Stimulated activated CD4-positive, alpha-beta T cell treated with anti-CD3 and anti-CD28 coated beads, TNF-alpha, amount 100 ng/mL, for 48 hours (primary cell): ENCODE measurements at regions not wholly inside any gene's neighbourhood (a gene's known extent, or its start where the extent isn't known, plus 50 kb on each side); places are given as distances from the start of the nearest gene placed in this dataset.
"Not testable (repeated sequence)": the region's sequence is repeated elsewhere in the genome, so short reads cannot be mapped to it uniquely, and the experiment has no call there.

Source experiments
- DNase-seq, 3 donors: peaks; one replicate each; pipeline ENCODE4 v3.0.0-alpha.2; 2020; ENCODE audit warnings: low read depth in 3 of 3

DNA sequence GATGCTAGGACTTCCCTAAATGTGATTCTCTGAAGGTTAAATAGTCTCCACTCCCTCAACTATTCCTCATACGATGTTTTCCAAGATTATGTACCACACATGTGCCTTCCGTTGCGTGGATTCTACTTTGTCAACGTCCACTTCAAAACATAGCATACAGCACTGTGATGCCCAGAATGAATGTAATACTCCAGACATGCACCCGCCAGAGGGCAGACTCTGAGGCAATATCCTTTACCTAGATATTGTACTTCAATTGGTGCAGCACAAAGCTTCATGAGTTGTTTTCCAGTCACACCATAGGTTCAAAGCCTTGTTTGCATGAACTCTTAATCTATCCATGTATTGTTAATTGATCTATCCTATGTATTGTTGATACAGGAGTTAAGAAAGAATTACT lies 201.0 kb upstream of the NABP1 start:
- no peak for DNase-seq

DNA sequence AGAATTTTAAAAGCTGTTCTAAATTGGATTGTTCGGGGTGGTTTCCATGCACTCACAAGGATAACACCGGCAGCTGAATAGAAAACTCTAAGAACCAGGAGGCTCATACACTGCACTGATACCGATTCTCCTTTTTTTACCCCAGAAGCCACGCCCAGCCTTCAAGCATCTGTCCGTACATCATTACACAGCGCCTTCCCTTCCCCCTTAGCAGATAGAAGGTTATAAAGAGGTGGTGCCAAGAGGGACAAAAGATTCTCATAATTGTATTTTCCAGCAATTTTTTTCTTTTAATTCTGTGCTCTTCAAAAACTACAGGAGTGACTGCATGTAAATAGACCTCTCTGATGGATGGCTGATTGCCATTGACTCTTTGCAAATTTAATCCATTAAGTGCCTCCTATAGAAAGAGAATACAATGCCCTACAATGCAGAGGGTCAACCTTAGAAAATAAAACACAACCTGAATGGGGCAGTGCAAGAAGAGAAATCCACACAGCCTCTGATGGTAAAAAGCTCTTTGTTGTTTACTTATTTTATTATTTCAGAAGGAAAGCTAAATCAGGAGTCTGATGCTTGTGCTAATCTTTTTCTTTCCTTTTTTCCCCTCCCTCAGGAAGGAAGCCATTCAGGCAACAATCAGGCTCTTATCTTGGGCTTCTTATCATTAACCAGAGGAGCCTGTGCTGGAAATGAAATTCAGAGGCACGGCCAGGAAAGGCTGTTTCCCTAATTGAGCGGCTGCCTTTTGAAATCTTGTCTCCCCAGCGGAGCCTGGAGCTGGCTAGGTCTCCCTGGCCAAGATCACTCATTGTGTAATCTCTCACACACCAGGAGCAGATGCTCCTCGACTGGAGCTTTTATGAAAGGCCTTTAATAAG lies 198.9 kb upstream of the NABP1 start:
- DNase-seq: no peak

DNA sequence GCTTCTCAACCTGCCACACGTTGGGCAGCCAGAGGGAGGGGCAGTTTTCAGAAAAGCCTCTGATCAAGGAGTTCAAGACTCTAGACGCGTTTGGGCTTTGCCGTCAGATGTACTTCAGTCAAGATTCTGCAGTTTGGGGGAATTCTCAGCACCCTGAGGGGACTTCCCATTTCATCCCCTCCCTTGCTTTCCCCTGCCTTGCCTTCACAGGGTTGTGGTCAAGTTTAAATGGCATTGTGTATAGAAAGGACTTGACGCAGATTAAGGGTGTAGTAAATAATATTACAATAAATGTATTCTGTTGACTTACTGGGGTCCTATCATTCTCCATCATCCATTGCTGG lies 198.3 kb upstream of the NABP1 start:
- DNase-seq: no peak

DNA sequence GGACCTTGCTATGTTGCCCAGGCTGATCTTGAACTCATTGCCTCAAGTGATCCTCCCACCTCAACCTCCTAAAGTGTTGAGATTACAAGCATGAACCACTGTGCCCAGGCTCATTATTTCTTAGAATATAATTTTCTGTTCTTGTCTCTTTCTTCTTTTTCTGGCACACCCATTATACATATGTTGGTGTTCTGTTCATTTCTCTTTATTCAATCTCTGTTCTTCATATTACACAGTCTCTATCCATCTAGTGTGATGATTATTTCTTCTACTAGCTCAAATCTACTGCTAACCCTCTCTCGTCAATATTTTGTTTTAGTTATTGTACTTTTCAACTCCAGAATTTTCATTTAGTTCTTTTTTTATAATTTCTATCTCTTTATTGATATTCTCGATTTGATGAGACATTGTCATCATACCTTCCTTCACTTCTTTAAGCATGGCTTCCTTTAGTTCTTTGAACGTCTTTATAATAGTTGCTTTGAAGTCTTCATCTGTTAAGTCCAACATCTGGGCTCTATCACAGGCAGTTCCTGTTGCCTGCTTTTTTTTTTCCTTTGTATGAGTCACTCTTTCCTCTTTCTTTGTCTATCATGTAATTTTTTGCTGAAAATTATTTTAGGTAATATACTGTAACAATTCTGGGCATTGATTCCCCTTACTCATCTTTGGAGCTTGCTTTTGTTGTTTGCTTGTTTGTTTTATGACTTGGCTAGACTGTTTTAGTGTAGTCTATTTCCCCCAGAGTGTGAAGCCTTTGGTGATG lies 196.4 kb upstream of the NABP1 start:
- no peak for DNase-seq

DNA sequence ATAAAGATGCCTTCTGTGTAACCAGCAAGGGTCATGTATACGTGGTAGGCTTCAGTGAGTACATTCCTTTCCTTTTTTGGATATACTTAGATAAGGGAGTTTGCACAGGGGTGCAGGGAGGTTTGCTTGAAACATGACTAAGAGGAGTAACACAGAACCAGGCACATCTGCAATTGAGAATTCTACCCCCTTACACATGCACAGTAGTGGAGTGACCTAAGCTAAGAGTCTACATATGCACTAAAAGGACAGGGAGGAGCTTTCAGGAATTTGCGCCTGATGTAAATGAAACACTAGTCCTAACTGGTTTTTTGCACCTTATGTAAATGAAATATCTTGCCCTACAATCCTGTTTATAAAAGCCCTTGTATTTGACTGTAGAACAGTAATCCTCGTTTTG lies 194.8 kb upstream of the NABP1 start:
- no peak for DNase-seq

DNA sequence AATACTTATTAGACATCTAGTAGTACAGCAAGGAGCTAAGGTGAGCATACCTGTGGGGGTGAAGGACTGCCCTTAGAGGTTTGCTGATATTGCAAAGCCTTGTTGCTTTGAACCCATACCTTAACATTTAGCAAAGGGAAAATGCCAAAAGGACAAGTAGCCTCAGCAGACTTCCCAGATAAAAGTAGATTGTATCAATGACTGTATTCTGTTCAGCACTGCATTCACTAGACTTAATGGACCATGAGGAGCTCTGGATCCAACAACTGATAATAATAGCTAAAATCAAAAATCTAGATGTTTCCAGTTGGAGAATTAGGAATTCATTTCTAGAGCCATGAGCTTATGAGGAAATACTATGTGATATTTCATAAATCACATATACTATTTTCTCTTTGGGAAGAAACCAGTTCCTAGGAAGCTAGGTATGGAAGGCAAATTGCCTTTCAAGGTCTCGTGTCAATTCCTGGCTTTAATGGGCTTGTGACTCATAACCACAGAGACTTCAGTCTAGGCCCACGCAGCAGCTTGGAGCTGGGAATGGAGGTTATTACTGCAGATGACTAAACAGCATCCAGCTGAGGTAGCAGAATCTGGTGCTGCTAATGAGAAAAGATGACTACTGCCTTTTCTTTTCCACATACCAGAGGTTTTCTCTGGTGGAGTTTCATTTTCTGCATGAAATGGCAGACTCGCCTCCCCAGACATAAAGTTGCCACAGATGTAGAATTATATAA lies 191.2 kb upstream of the NABP1 start:
- peak in 2 of 3 donors; percentile 5 to 10 for DNase-seq

DNA sequence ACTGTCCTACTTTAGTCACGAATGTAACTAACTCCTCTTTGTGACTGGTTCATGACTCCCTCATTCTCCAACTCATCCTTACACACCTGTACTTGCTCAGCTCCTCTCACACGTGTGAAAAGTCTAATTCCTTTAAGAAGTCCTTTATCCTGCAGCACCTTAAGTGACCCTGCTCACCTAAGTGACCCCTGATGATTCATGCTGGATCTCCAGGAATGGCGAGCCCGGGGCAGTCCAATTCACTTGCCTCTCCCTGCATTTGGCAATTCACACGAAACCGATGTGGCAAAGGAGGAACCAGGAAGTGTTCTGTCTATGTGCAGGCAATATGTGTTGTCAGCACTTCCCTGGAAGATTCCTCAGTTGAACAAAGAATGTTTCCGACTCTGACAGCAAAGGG lies 189.8 kb upstream of the NABP1 start:
- DNase-seq: no peak

DNA sequence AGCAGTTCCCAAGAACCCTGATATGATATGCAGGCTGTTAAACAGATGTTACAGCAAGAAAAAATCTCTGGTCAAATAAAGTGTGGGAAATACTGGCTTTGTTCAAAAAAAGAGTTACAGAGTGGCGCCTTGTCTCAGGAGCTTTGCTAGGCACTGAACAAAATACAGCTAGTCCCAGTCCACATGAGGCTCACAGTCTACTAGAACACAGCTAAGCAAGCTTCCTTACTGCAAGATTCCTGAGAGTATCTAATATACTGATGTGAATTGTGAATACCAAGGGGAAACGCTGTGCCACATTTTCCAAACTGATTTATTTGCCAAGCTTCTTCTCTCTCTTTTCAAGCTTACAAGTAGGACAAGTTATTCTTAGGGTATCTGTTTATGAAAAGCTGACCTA lies 188.8 kb upstream of the NABP1 start:
- DNase-seq: no peak

DNA sequence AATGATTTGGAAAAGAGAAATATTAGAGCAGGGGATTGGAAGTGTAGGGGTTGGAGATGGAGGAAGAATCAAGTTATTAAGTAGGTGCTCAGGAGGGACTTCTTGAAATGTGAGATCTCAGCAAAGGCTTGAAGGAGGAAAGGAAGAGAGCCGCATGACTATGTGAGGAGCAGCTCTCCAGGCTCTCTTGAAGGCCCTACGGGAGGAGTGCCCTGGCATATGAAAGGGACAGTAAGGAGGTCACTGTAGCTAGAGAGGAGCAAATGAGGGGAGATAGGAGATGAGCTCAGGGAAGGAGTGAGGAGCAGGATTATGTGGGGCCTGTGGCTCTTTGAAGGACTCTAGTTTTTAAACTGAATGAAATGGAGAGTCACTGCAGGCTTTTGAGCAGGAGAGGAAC lies 181.1 kb upstream of the NABP1 start:
- DNase-seq: no peak

DNA sequence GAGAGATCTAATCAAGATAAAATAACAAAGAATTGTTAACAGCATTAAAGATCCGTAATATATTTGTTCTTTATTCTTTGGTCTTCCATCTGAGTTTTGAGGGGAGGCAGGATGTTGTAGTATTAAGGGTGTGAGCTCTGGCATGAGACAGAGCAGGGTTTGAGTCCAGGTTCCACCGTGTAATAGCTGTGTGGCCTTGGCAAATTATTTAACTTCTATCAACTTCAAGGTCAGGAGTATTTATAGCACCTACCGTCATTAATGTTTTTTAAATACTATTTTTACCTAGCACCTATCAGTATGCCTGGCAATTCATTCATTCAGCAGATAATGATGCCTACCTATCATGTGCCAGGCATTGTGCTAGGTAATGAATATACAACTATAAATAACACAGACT lies 180.1 kb upstream of the NABP1 start:
- no peak for DNase-seq

DNA sequence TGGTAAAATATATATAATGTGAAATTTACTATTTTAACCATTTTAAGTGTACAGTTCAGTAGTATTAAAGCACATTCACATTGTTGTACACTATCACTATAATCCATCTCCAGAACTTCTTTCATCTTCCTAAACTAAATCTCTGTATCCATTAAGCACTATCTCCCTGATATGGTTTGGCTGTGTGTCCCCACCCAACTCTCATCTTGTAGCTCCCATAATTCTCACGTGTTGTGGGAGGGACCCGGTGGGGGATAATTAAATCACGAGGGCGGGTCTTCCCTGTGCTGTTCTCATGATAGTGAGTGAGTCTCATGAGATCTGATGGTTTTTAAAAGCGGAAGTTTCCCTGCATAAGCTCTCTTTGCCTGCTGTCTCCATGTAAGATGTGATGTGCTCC lies 178.9 kb upstream of the NABP1 start:
- DNase-seq: no peak

DNA sequence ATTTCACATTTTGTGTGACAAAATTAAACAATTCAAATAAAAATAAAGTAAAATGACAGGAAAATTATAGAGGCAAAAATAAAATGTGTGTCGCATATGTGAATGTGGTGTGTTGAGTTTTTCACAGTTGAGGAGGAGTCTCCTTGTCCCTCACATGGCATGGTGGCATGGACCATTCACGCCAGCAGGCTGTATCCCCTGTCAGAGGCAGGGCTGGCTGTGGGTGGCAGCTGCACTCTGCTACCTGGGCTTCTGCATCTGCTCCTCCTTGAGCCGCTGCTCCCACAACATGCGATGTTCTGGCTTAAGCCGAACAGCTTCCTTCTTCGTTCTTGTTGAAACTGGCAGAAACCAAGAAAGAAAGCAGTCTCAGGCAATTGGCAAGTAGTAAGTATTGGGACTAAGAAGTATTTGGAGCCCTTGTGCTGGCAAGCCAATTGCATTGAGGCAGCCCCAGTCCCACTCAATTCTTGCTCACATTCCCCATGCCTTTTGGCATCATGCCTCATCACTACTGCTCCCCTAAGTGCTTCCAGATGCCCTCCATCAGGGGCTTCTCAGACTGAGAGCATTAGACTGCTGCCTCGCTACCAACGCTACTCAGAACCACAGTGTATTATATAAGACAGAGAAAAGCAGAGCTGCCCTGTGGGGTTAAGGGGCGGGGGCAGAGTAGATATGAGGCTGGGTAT lies 177.9 kb upstream of the NABP1 start:
- no peak for DNase-seq

DNA sequence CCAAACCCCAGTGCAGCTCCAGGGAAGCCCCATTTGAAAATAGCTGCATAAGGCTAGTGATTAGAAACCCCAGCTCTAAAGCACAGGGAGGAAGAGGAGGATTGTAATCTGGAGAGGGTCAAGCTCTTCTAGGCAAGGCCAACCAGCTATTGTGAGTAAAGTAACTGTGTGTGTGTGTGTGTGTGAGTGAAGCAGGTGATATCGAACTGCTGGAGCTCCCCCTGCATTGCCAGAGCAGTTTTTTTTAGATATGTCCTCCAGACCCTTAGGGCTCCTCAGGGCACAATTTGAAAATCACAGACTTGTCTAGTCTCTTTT lies 177.4 kb upstream of the NABP1 start:
- DNase-seq: no peak

DNA sequence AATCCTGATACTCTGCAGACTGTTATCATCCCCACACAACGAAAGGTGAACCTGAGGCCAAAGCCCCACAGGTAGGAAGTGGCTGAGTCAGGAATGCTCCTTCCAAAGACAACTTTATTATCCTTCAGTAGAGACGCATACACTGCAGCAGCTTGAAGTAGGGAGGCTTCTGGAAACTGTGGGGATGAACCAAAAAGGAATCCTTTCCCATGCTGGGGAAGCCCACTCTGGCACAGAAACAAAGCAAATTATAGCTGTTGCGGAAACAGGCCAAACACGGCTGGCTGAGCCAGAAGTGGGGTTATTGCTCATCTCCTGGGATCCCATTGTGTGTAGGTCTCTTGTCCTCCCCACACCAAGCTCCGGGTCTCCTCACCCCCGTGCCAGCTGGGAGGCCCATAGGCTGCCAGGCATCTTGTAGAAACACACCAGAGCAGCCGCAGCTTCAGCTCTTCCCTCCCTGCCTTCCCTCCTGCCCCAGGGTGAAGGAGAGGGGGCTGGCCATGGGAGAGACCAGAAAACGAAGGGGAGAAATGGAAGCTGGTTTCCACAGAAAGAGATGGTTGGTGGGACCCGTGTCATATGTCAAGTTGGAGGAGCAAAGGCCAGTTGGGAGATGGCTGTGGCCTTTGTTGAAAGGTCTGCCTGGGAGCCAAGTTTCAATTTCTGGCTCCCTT lies 176.9 kb upstream of the NABP1 start:
- DNase-seq: no peak

DNA sequence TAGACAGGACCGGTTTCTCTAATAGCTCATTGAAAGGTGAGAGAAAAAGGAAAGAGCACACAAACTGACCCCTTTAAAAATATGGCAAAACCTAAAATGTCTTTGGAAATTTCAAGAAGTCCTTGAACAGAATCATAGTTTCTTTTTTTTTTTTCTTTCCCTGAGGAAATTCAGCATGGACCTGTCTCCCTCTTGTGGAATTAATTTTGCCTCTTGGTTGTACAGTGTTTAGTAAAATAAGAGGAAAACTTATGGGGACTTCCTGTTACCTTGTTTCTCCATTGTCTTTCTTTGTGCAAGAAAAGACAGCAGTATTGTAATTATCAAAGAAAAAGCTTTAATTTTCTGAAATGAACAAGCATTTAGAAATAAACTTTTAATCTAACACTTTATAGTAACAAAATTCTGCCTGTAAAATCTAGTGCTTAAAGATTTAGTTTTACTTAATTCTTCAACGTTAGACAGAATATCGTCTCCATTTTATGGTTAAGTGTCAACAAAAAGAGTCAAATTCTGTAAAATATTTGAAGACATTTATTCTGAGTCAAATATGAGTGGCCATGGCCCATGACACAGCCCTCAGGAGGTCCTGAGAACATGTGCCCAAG lies 176.3 kb upstream of the NABP1 start:
- no peak for DNase-seq

DNA sequence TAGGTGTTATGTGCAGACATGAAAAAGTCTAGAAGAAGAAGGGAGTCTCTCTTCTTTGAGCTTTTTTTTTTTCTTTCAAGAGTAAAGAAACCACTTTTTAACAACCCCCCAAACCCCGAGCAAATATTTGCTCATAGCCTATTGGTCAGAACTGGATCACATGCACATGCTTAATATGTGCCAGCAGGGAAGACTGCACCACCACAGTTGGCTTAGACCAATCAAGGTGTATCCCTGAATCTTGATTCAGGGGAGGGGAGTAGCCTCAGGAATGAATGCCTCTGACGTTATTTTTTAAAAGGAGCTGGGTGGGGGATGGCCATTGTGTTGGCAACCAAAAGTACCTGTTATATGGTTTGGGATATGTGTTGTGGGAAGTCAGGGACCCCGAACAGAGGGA lies 171.4 kb upstream of the NABP1 start:
- no peak for DNase-seq

DNA sequence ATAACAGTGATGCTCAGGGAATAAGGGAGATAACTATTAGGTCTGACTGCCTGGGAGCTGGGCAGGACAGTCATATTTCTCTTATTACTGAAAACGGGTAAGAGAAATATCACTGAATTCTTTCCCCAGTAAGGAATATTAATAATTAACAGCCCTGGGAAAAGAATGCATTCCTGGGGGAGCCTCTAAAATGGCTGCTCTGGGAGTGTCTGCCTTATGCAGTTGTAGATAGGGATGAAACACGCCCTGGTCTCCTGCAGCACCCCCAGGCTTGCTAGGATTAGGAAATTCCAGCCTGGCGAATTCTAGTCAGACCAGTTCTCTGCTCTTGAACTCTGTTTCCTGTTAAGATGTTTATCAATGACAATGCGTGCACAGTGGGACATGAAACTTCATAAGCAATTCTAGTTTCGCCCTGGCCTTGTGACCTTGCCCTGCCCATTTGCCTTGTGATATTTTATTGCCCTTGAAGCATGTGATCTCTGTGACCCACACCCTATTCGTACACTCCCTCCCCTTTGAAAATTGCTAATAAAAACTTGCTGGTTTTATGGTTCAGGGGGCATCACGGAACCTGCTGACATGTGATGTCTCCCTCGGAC lies 170.6 kb upstream of the NABP1 start:
- DNase-seq: not testable (repeated sequence)

DNA sequence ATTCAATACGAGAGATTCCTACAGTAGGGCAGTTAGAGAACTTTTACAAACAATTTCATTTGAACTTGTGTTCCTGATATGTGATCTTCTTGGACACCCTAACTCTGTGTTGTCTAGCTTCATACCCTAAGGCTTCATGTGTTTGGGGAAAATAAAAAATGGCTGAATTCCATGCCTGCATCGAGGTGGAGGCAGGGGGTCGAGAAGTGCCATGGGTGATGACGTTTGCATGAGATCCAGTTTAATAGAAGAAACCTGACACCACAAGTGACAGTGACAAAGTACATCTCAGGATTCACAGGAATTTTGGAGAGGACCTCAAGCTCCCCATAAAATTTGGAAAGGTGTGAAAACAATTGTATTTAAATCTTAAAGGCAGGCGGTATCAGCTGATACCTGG lies 169.2 kb upstream of the NABP1 start:
- DNase-seq: no peak

DNA sequence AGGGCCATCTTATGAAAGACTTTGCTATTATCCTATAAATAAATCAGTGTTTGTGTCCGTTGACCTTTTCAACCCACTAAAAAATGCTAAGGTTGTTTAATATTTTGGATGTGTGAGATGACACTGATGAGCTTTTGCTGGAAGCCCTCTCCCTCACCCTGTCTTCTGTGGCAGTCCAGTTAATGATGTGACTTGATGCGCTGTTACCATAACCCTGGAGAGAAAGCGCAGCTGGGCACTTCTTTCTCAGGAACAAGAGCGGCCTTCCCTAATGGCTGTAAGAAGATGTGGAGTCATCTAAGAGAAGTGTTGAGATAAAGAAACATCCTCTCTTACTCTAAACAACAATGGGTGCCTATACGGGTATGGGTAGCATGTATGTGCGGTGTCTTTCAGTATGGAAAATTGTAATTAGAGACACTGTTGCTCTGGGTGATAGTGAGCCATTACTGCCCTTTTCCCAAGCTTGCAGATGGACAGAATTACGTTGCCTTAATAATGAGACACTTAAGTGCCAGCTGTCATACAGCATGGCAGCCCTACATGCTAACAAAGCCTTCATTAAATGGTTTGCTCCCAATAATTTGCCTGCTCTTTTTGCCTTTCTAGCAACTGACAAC lies 165.6 kb upstream of the NABP1 start:
- DNase-seq: no peak

DNA sequence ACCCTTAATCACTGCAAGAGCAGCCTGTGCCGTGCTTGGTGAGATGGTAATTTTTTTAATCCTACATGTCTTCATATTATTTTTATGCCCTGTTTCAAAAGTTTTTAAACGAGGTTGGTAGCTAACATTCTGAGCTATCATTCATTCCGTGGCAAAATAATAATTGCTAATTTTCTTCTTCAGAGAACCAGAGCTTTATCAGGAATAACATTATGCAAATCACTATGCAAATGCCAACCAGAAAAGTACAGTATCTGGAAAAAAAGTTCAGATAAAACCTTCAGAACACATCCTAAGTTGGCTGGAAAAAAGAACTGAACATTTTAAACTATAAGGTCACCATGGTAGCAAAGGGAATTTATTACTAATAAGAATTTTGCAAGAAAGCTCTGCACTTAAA lies 165.1 kb upstream of the NABP1 start:
- no peak for DNase-seq
